GM20000 (cell line): ENCODE measurements at regions not wholly inside any gene's neighbourhood (a gene's known extent, or its start where the extent isn't known, plus 50 kb on each side); places are given as distances from the start of the nearest gene placed in this dataset.

Experiments used
- DNase-seq: peaks from one replicate; pipeline ENCODE4 v3.0.0; 2012; ENCODE audit warnings: low spot score
- TF ChIP-seq, protein P1 (sequence below): IDR thresholded peaks from 2 replicates; pipeline ENCODE4 v1.5.1; 2012; ENCODE audit warnings: mild to moderate bottlenecking, control low read depth; ENCODE audit errors: extremely low read depth, missing control alignments

DNA sequence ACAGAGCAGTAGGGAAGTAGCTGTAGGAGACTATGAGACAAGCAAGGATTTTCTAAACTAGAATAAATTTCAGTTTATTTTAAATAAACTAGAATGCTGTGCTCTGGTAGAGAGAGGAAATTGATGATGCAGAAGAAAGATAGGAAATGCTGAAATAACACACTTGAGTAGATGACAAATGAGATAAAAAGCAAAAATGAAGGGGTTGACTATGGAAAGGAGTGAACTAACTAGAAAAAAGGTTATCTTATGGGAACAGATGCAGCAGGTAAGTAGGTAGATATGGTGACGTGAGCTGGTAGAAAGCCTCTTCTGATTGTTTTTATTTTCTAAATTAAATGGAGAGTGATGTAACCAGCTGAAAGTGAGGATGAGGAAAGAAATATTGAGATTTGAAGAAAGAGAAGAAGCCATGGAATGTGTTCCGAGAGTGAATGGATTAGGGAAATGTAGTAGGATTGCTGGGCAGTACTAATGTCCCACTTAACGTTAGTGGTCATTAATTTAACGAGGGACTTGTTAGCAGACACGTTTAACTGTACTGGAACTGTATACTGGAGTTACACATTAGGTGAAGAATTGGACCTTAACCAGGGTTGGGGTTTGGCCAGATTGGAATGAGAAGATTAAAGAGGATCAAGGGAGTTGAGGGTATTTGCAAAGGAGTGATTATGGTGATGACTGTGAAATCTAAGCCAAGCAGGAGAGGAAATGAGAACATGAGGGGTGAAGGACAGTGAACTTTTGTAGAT is 196.5 kb downstream of the TANC2 start:
- TF ChIP-seq, protein P1, sequence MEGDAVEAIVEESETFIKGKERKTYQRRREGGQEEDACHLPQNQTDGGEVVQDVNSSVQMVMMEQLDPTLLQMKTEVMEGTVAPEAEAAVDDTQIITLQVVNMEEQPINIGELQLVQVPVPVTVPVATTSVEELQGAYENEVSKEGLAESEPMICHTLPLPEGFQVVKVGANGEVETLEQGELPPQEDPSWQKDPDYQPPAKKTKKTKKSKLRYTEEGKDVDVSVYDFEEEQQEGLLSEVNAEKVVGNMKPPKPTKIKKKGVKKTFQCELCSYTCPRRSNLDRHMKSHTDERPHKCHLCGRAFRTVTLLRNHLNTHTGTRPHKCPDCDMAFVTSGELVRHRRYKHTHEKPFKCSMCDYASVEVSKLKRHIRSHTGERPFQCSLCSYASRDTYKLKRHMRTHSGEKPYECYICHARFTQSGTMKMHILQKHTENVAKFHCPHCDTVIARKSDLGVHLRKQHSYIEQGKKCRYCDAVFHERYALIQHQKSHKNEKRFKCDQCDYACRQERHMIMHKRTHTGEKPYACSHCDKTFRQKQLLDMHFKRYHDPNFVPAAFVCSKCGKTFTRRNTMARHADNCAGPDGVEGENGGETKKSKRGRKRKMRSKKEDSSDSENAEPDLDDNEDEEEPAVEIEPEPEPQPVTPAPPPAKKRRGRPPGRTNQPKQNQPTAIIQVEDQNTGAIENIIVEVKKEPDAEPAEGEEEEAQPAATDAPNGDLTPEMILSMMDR: no peak
- no peak for DNase-seq

DNA sequence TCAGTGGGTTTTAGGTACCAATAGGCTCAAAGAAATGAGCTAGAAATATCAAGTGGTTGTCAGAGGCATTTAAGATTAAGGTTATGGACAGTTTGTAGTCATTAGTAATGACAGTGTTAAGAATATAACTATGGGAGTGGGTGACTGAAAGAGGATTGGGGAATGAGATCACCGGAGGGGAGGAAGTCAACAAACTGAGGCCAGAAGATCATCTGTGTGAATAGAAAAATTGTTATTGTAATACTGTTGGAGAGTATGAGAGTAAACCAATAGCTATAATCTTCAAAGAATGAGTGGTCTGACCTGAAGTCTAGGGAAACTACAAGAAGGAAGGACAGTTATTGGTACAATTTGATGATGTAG is 197.1 kb downstream of the TANC2 start:
- TF ChIP-seq, protein P1: no peak
- DNase-seq: no peak

DNA sequence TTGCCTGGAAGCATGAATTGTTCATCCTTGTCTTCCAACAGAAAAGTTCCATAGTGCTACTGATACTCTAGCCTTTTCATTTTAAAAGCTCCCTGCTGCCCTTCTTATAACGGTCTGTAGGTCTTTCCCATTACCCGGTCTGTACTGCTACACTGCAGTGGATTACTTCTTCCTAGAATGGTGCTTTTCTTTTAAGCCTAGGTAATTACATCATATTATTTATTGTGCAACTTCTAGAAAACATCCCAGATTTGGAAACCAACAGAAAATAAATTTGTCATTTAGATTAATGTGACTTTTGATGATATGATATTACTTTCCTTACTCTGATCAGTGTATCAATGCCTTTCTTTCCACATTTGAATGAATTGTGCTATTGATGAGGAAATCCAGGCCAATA is 199.4 kb downstream of the TANC2 start:
- no peak for DNase-seq
- TF ChIP-seq, protein P1: no peak

DNA sequence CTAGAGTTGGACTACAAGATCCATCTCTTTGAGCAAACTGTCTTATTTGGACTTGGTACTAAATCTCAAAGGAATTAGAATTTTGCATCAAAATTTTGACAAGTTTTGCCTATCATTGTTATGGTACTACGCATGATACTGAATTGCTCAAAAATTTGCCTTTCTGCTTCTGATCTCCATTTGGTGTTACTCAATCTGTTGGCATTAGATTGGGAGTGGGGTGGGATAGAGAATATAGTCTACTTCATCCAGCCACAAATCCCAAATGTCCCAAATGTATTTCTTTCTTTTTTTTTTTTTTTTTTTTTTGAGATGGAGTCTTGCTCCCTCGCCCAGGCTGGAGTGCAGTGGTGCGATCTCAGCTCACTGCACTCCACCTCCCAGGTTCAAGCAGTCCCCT is 204.8 kb downstream of the TANC2 start:
- no peak for DNase-seq
- TF ChIP-seq, protein P1: no peak

DNA sequence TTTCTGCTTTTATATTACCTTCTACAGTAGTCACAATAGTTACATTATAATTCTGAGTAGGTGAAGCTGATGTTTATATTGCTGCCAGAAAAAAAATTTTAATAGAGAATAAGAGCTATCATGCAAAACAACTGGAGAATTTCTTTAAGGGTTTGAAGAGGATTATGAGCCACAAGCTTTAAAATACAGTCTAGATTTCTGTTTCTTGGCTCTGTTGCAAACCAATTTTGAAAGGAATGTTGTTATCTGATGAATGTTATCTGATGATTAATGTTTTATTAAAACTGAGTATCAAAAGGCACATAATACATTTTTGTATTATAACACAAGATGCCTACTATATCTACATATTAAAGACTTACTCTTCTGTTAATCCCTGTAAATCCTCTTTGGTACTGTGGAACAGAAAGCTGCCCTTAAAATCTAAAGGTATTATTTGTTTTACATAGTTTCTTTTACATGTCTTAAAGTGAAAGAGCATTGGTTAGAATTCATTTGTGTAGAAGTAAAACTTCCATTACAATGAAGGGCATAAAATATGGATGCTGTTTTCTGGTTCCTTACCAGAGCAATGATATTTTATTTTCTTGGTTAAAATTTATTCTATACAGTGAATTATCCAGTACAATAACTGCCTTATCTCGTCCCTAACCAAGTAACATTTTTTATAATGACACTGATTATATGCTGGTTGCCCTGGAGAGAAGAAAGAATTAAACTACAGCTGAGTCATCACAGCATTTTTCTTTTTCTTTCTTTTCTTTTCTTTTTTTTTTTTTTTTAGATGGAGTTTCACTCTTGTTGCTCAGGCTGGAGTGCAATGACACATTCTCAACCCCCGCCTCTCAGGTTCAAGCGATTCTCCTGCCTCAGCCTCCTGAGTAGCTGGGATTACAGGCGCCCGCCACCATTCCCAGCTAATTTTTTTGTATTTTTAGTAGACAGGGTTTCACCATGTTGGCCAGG is 205.7 kb downstream of the TANC2 start:
- TF ChIP-seq, protein P1: no peak
- DNase-seq: no peak

DNA sequence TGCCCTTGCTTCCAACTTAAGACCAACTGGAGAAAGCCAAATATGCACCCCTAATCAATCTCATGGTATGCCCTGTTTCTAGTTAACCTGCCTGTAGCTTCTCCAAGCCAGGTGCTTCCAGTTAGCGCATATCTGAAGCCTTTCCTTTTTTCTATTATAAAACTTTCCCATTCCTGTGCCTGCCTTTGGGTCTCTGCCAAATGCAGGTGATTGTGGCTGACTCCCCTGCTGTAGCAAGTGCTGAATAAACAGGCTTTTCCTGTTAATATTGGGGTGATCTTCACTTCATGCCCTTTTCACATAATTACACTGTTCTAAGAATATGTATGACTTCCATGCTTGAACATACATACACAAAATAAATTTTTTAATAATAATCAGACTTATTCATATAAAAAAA is 207.4 kb downstream of the TANC2 start:
- TF ChIP-seq, protein P1: no peak
- no peak for DNase-seq

DNA sequence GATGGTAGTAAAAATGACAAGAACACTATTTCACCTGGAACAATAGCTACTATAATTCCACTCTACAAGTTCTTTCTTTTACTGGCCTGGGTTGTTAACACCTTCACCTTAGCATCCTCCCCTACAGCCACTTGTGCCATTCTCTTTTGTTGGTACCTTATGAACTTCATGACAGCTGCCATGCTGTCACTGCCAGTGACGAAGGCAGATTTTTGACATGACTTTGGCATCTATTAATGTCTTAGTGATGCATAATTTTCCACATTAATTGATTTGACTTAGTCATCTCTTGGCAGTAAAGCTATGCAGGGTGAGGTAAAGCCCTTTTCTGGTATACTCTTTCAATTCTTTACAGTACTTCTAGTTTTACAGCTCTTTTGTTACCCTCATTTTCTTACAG is 207.9 kb downstream of the TANC2 start:
- TF ChIP-seq, protein P1: no peak
- DNase-seq: no peak
